Esophagus muscularis mucosa (tissue), 4 donors: ENCODE measurements at regions not wholly inside any gene's neighbourhood (a gene's known extent, or its start where the extent isn't known, plus 50 kb on each side); places are given as distances from the start of the nearest gene placed in this dataset.

ENCODE experiments used
- DNase-seq: peaks from one replicate; pipeline ENCODE4 v3.0.0-alpha.2; 2017; ENCODE audit errors: extremely low spot score
- H3K27ac ChIP-seq, 4 donors: fragments of 200-600 bp; sonication (generic); replicated peaks in 1 of 4; 1 replicate in 3 of 4; 2 replicates in 1 of 4; pipeline ENCODE4 v1.5.1; 2016 to 2019; ENCODE audit warnings: mild to moderate bottlenecking in 1 of 4
- H3K27me3 ChIP-seq, 4 donors: fragments of 200-600 bp; sonication (generic); one replicate each; pipeline versions ENCODE4 v1.5.1 to v1.6.0; 2016 to 2019
- H3K36me3 ChIP-seq, 4 donors: fragments of 200-600 bp; sonication (generic); one replicate each; pipeline ENCODE4 v1.5.1; 2016 to 2019
- H3K4me1 ChIP-seq, 4 donors: fragments of 200-600 bp; sonication (generic); one replicate each; pipeline ENCODE4 v1.5.1; 2016 to 2019
- H3K4me3 ChIP-seq, 4 donors: fragments of 200-600 bp; sonication (generic); 1 replicate in 2 of 4; 2 replicates in 2 of 4; pipeline ENCODE4 v1.5.1; 2016 to 2019; ENCODE audit warnings: mild to moderate bottlenecking in 4 of 4, moderate library complexity in 1 of 4
- H3K9me3 ChIP-seq, 4 donors: fragments of 200-600 bp; sonication (generic); 1 replicate in 3 of 4; 2 replicates in 1 of 4; pipeline ENCODE4 v1.5.1; 2016 to 2019
- CTCF ChIP-seq, 3 experiments: fragments of 200-600 bp in 2 of 3; fragments of 450-650 bp in 1 of 3; sonication (generic) in 2 of 3; IDR thresholded peaks; one replicate each; pipeline ENCODE4 v1.5.1; 2017 to 2019; ENCODE audit warnings: antibody characterized with exemption in 3 of 3, mild to moderate bottlenecking in 2 of 3, moderate library complexity in 1 of 3
- EP300 ChIP-seq: sonication (generic); formaldehyde crosslinking; IDR thresholded peaks from one replicate; pipeline ENCODE4 v1.6.1; 2017; ENCODE audit warnings: antibody characterized with exemption
- POLR2A ChIP-seq: fragments of 450-650 bp; IDR thresholded peaks from one replicate; pipeline ENCODE4 v1.6.1; 2017; ENCODE audit warnings: antibody characterized with exemption, moderate library complexity, mild to moderate bottlenecking, low read depth
- POLR2AphosphoS5 ChIP-seq, 2 donors: sonication (generic); formaldehyde crosslinking; IDR thresholded peaks; one replicate each; pipeline ENCODE4 v1.6.1; 2017; ENCODE audit warnings: antibody characterized with exemption in 2 of 2
- WGBS: methylation state at CpG from one replicate; pipeline ENCODE4 v1.1.5; 2018; 5-methylcytosine and 5-hydroxymethylcytosine counted together
- intact Hi-C: fragments of 100-400 bp; cut with DNase I; formaldehyde crosslinking; loops from one replicate; pipeline ENCODE4 v1.15.1; 2023

DNA sequence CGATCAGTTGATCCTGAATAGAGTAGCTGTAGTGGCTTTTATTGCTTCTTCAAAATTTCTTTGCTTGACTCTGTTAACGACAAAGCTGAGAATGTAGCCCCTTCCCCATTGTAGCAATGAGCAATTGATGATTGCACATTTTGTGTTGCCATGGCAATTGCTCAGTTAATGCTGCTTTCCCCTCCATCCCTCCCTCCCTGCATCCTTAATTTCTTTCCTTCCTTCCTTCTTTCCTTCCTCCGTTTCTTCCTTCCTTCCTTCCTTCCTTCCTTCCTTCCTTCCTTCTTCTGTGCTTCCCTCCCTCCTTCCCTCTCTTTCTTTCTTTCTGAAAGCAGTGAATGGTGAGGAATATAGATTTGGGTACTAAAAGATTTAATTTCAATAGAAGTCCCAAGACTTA is 557.3 kb upstream of the MAP3K7 start:
- Histone ChIP-seq H3K4me3 (no peak overlapping the region), H3K27ac (no peak overlapping the region), H3K4me1 (no peaks in the 10 kb centered on the region), H3K36me3 (no peaks in the 10 kb centered on the region), H3K27me3 (no peaks in the 10 kb centered on the region), H3K9me3 (no peaks in the 10 kb centered on the region)
- intact Hi-C loops, result no loop called here
- DNase-seq, result no peak
- 81% methylated on average over 3 of the region's 3 CpGs for WGBS
- TF ChIP-seq POLR2AphosphoS5 (IDR thresholded peaks at IDR 0.05) (no peak), POLR2A (no peak)

GRCh38 chr6:91142154-91142553 is 555.3 kb upstream of the MAP3K7 start:
- 82% methylated on average over 3 of the region's 3 CpGs for WGBS
- intact Hi-C loops, result no loop called here
- no peaks in the 10 kb centered on the region for H3K27me3 ChIP-seq
- no peaks in the 10 kb centered on the region for H3K36me3 ChIP-seq
- TF ChIP-seq CTCF (IDR thresholded peaks at IDR 0.05), result no peak
- no peak for TF ChIP-seq EP300
- no peak for TF ChIP-seq POLR2AphosphoS5 (IDR thresholded peaks at IDR 0.05)
- TF ChIP-seq POLR2A, result no peak
- H3K9me3 ChIP-seq, result no peaks in the 10 kb centered on the region
- no peaks in the 10 kb centered on the region for H3K4me1 ChIP-seq
- H3K27ac ChIP-seq, result no peak overlapping the region
- H3K4me3 ChIP-seq, result no peak overlapping the region
- no peak for DNase-seq

DNA sequence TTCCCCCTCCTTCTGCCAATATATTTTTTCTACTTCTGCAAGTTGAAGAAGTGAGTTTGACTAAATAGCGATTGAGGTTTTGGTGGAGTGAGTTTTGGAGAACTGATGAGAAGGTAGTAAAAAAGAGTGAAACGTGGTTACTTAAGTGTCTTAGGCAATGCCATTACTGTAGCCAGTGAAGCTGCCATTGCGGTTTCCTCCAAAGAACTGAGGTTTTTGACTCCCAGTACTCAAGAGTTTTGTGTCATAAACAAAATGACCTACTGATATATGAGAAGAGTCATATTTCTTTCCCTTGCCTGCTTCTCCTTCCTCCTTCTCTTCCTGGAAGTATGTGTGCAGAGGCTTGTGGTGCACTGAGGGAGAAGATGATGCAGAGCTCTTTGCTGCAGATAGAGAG is 554.5 kb upstream of the MAP3K7 start:
- no peak for DNase-seq
- TF ChIP-seq EP300 (no peak), POLR2A (no peak), POLR2AphosphoS5 (IDR thresholded peaks at IDR 0.05) (no peak), CTCF (IDR thresholded peaks at IDR 0.05) (no peak)
- Histone ChIP-seq H3K27ac (no peak overlapping the region), H3K36me3 (no peaks in the 10 kb centered on the region), H3K9me3 (no peaks in the 10 kb centered on the region), H3K4me1 (no peaks in the 10 kb centered on the region), H3K27me3 (no peaks in the 10 kb centered on the region), H3K4me3 (no peak overlapping the region)
- 91% methylated on average over 3 of the region's 3 CpGs for WGBS
- intact Hi-C loops, result no loop called here

GRCh38 chr6:91140449-91140848 is 553.6 kb upstream of the MAP3K7 start:
- no peak overlapping the region for H3K27ac ChIP-seq
- H3K9me3 ChIP-seq, result no peaks in the 10 kb centered on the region
- TF ChIP-seq CTCF (IDR thresholded peaks at IDR 0.05) (no peak), POLR2A (no peak), POLR2AphosphoS5 (IDR thresholded peaks at IDR 0.05) (no peak), EP300 (no peak)
- H3K4me1 ChIP-seq, result no peaks in the 10 kb centered on the region
- H3K27me3 ChIP-seq, result no peaks in the 10 kb centered on the region
- WGBS, result 48% methylated on average over 2 of the region's 2 CpGs
- no peak overlapping the region for H3K4me3 ChIP-seq
- no peaks in the 10 kb centered on the region for H3K36me3 ChIP-seq
- DNase-seq, result no peak
- intact Hi-C loops, result no loop called here

- Histone ChIP-seq H3K9me3 (no peaks in the 10 kb centered on the region), H3K36me3 (no peaks in the 10 kb centered on the region), H3K27ac (no peak overlapping the region), H3K4me3 (no peak overlapping the region), H3K27me3 (no peaks in the 10 kb centered on the region), H3K4me1 (no peaks in the 10 kb centered on the region)
- WGBS, result 83% methylated on average over 2 of the region's 2 CpGs
- DNase-seq, result no peak
- TF ChIP-seq POLR2A (no peak), EP300 (no peak), POLR2AphosphoS5 (IDR thresholded peaks at IDR 0.05) (no peak), CTCF (IDR thresholded peaks at IDR 0.05) (no peak)
- intact Hi-C loops, result no loop called here
Observed at GRCh38 chr6:91137286-91137685, 550.4 kb upstream of the MAP3K7 start.
